ENCODE measurements at regions not wholly inside any gene's neighbourhood (a gene's known extent, or its start where the extent isn't known, plus 50 kb on each side); places are given as distances from the start of the nearest gene placed in this dataset.
A peak's percentile ranks its signal among the peaks of the same experiment; 100 is the strongest.

DNA sequence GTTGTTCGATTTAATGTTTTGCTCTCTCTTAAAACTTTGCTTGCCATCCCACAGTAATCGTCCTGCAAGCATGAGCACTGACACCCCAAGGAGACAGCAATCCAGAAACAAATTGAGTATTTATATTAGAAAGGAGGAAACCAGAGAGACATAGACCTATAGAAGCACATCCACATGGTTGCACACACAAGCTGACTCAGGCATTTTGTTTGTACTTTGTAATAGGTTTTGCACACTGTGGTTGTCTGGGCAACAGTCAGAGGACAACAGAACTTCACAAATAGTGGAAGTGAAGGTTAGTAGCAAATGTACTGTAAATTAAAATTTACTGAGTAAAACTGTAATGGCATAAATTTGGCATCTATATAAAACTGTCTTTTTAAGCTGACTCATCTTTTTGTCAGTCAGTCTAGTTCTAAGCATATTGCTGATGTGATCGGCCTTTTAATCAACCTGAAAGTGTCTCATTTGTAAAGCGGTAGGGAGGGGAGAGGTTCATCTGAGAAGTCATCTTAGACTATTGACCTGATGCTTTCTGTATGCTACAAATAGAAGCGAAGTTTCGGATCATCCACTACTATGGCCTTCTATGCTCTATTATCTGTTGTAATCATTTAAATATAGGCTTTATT is 1624.7 kb downstream of the ARAP2 start:
- no peak overlapping the region for H3K27ac ChIP-seq
- H3K27me3 ChIP-seq = no peaks in the 10 kb centered on the region
- no peak overlapping the region for H3K4me3 ChIP-seq
- no peaks in the 10 kb centered on the region for H3K4me1 ChIP-seq (ENCODE audit: low read depth)
- DNase-seq (ENCODE audit: low read depth in 1 of 2, low spot score in 1 of 2) = no peak
- no peak for TF ChIP-seq CTCF (IDR thresholded peaks at IDR 0.05; ENCODE audit: low read depth, low read length)
- H3K36me3 ChIP-seq = no peaks in the 10 kb centered on the region
- H3K9me3 ChIP-seq (ENCODE audit: low read depth) = no peaks in the 10 kb centered on the region

- Histone ChIP-seq H3K9me3 (ENCODE audit: low read depth) (no peaks in the 10 kb centered on the region), H3K36me3 (no peaks in the 10 kb centered on the region), H3K27ac (no peak overlapping the region), H3K4me3 (no peak overlapping the region), H3K27me3 (no peaks in the 10 kb centered on the region), H3K4me1 (ENCODE audit: low read depth) (no peaks in the 10 kb centered on the region)
- DNase-seq (ENCODE audit: low read depth in 1 of 2, low spot score in 1 of 2) = no peak
- TF ChIP-seq CTCF (IDR thresholded peaks at IDR 0.05; ENCODE audit: low read depth, low read length) = no peak
These were observed 1615.8 kb downstream of the ARAP2 start for GRCh38 chr4:34628471-34628870.

DNA sequence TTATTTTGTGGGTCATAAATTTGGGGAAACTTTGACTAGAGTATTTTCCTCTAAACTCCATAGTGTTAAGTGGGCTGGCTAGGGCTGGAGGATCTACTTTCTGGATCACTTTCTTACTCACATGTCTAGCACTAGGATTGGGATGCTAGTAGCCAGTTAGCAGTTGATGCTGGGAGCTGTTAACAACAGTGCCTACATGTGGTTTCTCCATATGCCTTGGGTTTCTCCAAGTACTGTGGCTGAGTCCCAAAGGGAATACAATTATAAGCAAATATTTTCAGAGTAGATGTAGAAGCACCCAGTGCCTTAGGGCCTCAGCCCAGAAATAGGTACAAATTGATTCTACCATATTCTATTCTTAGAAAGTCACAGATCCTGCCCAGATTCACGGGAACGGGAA is 1614.9 kb downstream of the ARAP2 start:
- Histone ChIP-seq H3K27me3 (no peaks in the 10 kb centered on the region), H3K36me3 (no peaks in the 10 kb centered on the region), H3K9me3 (ENCODE audit: low read depth) (no peaks in the 10 kb centered on the region), H3K4me3 (no peak overlapping the region), H3K4me1 (ENCODE audit: low read depth) (no peaks in the 10 kb centered on the region), H3K27ac (no peak overlapping the region)
- DNase-seq (ENCODE audit: low read depth in 1 of 2, low spot score in 1 of 2) = no peak
- no peak for TF ChIP-seq CTCF (IDR thresholded peaks at IDR 0.05; ENCODE audit: low read depth, low read length)

DNA sequence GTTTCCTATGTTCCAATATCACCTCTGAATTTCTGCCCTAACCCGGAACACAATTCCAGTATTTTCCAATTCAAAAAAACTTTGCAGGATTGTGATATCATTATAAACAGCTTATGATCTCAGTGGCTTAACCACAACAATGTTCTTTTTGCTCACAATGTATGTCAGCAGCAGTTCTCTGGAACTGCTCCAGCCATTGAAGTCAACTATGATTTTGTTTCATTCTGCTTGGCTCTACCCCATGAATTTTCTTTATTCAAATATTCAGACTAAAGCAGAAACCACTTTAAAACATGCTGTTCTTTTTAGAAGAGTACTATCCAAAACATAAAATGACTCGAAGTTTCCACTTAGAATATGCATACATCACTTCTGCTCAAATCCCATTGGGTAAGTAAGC is 1611.1 kb downstream of the ARAP2 start:
- no peak for TF ChIP-seq CTCF (IDR thresholded peaks at IDR 0.05; ENCODE audit: low read depth, low read length)
- Histone ChIP-seq H3K27me3 (no peaks in the 10 kb centered on the region), H3K36me3 (no peaks in the 10 kb centered on the region), H3K4me1 (ENCODE audit: low read depth) (no peaks in the 10 kb centered on the region), H3K27ac (no peak overlapping the region), H3K9me3 (ENCODE audit: low read depth) (no peaks in the 10 kb centered on the region), H3K4me3 (no peak overlapping the region)
- DNase-seq (ENCODE audit: low read depth in 1 of 2, low spot score in 1 of 2) = peak in 1 of 2 donors; percentile 59

GRCh38 chr4:34636623-34637022 is 1607.7 kb downstream of the ARAP2 start:
- Histone ChIP-seq H3K4me1 (ENCODE audit: low read depth) (no peaks in the 10 kb centered on the region), H3K9me3 (ENCODE audit: low read depth) (no peaks in the 10 kb centered on the region), H3K36me3 (no peaks in the 10 kb centered on the region), H3K27me3 (no peaks in the 10 kb centered on the region), H3K27ac (no peak overlapping the region), H3K4me3 (no peak overlapping the region)
- TF ChIP-seq CTCF (IDR thresholded peaks at IDR 0.05; ENCODE audit: low read depth, low read length) = no peak
- no peak for DNase-seq (ENCODE audit: low read depth in 1 of 2, low spot score in 1 of 2)
